Stomach (tissue), 8 donors: ENCODE measurements at regions not wholly inside any gene's neighbourhood (a gene's known extent, or its start where the extent isn't known, plus 50 kb on each side); places are given as distances from the start of the nearest gene placed in this dataset.
"Not testable (repeated sequence)": the region's sequence is repeated elsewhere in the genome, so short reads cannot be mapped to it uniquely, and the experiment has no call there.

Source experiments
- DNase-seq, 2 donors: peaks; one replicate each; pipeline versions ENCODE4 v3.0.0 to v3.0.0-alpha.2; 2013 to 2019
- H3K27ac ChIP-seq, 5 donors: fragments of 200-600 bp in 4 of 5; sonication (generic) in 4 of 5; one replicate each; pipeline ENCODE4 v1.5.1; 2013 to 2019; ENCODE audit warnings: mild to moderate bottlenecking in 1 of 5, moderate library complexity in 1 of 5
- H3K27me3 ChIP-seq, 3 donors: fragments of 200-600 bp; sonication (generic); one replicate each; pipeline ENCODE4 v1.5.1; 2017 to 2019; ENCODE audit warnings: mixed run types in 1 of 3
- H3K36me3 ChIP-seq, 4 donors: fragments of 200-600 bp; sonication (generic); 1 replicate in 3 of 4; 2 replicates in 1 of 4; pipeline ENCODE4 v1.5.1; 2016 to 2019
- H3K4me1 ChIP-seq, 4 donors: fragments of 200-600 bp; sonication (generic); one replicate each; pipeline ENCODE4 v1.5.1; 2016 to 2019
- H3K4me3 ChIP-seq, 4 donors: fragments of 200-600 bp; sonication (generic) in 3 of 4; one replicate each; pipeline ENCODE4 v1.5.1; 2016 to 2019; ENCODE audit warnings: mild to moderate bottlenecking in 1 of 4
- H3K9me3 ChIP-seq, 4 donors: fragments of 200-600 bp; sonication (generic); one replicate each; pipeline ENCODE4 v1.5.1; 2016 to 2019
- EP300 ChIP-seq: sonication (generic); formaldehyde crosslinking; IDR thresholded peaks from one replicate; pipeline ENCODE4 v1.6.1; 2017; ENCODE audit warnings: antibody characterized with exemption
- POLR2A ChIP-seq, 4 donors: fragments of 450-650 bp; IDR thresholded peaks; one replicate each; pipeline ENCODE4 v1.6.1; 2016; ENCODE audit warnings: antibody characterized with exemption in 4 of 4, control low read depth in 2 of 4, mild to moderate bottlenecking in 1 of 4, moderate library complexity in 1 of 4
- POLR2AphosphoS5 ChIP-seq, 3 donors: sonication (generic); formaldehyde crosslinking; IDR thresholded peaks; one replicate each; pipeline ENCODE4 v1.6.1; 2016; ENCODE audit warnings: antibody characterized with exemption in 3 of 3
- WGBS, 5 donors: extraction: QIAGEN DNeasy Blood & Tissue Kit in 3 of 5; methylation state at CpG; one replicate each; pipeline versions ENCODE4 v1.1.5 to v1.1.7; 2013 to 2018; 5-methylcytosine and 5-hydroxymethylcytosine counted together
- intact Hi-C: fragments of 100-400 bp; cut with DNase I; formaldehyde crosslinking; loops from one replicate; pipeline ENCODE4 v1.15.1; 2023; ENCODE audit warnings: low total_unique reads
- TF ChIP-seq, protein P1 (sequence below), 7 experiments: fragments of 450-650 bp in 4 of 7; fragments of 200-600 bp in 3 of 7; sonication (generic) in 3 of 7; IDR thresholded peaks; one replicate each; pipeline ENCODE4 v1.5.1; 2016 to 2019; ENCODE audit warnings: antibody characterized with exemption in 7 of 7, control low read depth in 2 of 7, mild to moderate bottlenecking in 1 of 7
- donor health status: healthy with polysubstance abuse.
- donor health status: Bipolar disorder and iron deficiency.
- donor health status: healthy.

DNA sequence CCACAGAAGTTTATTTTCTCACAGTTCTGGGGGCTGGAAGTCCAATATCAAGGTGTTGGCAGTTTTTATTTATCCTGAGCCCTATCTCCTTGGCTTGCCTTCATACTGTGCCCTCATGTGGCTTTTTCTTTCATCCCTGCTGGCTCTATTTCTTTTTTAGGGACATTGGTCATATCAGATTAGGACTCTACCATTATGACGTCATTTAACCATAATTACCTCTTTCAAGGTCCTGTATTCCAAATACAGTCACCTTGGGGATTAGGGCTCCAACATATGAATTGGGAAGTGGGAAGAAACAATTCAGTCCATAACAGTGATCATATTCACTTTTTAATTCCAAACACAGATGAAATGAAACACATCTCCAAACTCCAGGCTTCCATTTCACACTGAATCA lies 286.0 kb downstream of the SUCLG1 start:
- Histone ChIP-seq H3K27ac (no peak overlapping the region), H3K36me3 (no peaks in the 10 kb centered on the region), H3K27me3 (no peaks in the 10 kb centered on the region), H3K4me1 (no peaks in the 10 kb centered on the region), H3K9me3 (peaks cover 0 to 6% (median 0%) of the 10 kb centered on the region in 4 donors), H3K4me3 (no peak overlapping the region)
- 70 to 83% (median 70%) methylated on average over 1 of the region's 1 CpG for WGBS, 5 donors
- DNase-seq, result no peak
- intact Hi-C loops, result no loop called here
- TF ChIP-seq POLR2AphosphoS5 (IDR thresholded peaks at IDR 0.05), result no peak
- TF ChIP-seq, protein P1, sequence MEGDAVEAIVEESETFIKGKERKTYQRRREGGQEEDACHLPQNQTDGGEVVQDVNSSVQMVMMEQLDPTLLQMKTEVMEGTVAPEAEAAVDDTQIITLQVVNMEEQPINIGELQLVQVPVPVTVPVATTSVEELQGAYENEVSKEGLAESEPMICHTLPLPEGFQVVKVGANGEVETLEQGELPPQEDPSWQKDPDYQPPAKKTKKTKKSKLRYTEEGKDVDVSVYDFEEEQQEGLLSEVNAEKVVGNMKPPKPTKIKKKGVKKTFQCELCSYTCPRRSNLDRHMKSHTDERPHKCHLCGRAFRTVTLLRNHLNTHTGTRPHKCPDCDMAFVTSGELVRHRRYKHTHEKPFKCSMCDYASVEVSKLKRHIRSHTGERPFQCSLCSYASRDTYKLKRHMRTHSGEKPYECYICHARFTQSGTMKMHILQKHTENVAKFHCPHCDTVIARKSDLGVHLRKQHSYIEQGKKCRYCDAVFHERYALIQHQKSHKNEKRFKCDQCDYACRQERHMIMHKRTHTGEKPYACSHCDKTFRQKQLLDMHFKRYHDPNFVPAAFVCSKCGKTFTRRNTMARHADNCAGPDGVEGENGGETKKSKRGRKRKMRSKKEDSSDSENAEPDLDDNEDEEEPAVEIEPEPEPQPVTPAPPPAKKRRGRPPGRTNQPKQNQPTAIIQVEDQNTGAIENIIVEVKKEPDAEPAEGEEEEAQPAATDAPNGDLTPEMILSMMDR (IDR thresholded peaks at IDR 0.05), result no peak
- no peak for TF ChIP-seq POLR2A (IDR thresholded peaks at IDR 0.05)

DNA sequence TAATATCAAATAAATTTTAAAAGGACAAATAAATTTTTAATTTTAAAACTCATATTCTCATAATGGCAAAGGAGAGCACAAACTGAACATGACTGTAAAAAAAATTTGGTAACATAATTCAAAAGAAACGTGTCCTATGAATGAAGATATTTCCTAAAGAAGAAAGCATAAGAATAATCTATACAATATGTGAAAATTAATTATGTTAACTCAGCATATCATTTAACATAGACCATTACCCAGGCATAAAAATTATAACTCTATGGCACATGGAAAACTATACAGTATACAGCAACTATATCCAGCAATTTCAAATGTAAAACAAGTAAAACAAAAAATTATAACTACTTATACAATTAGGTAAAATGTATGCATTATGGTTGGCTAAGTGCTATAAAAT lies 288.1 kb downstream of the SUCLG1 start:
- Histone ChIP-seq H3K27ac (no peak overlapping the region), H3K36me3 (no peaks in the 10 kb centered on the region), H3K27me3 (no peaks in the 10 kb centered on the region), H3K4me1 (no peaks in the 10 kb centered on the region), H3K9me3 (peaks cover 0 to 6% (median 0%) of the 10 kb centered on the region in 4 donors), H3K4me3 (no peak overlapping the region)
- intact Hi-C loops, result no loop called here
- TF ChIP-seq, protein P1 (IDR thresholded peaks at IDR 0.05), result no peak
- no peak for TF ChIP-seq POLR2AphosphoS5 (IDR thresholded peaks at IDR 0.05)
- no peak for TF ChIP-seq POLR2A (IDR thresholded peaks at IDR 0.05)
- no peak for TF ChIP-seq EP300
- 77 to 86% (median 81%) methylated on average over 1 of the region's 1 CpG for WGBS, 5 donors
- DNase-seq, result no peak

DNA sequence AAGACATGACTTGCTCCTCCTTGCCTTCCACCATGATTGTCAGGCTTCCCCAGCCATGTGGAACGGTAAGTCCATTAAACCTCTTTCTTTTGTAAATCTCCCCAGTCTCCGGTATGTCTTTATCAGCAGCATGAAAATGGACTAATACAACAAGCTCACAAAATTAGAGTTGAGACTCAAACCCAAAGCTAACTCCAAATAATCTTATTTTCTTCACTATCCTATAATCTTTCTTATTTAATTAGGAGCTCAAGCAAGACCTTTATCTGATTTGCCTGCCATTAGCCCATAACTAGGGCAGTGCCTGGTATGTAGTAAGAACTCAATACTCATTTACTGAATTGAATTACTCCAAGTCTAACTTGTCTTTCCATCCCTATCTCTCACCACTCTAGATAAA lies 289.2 kb downstream of the SUCLG1 start:
- Histone ChIP-seq H3K27ac (no peak overlapping the region), H3K4me3 (no peak overlapping the region), H3K27me3 (no peaks in the 10 kb centered on the region), H3K4me1 (no peaks in the 10 kb centered on the region), H3K36me3 (no peaks in the 10 kb centered on the region), H3K9me3 (no peaks in the 10 kb centered on the region)
- no peak for DNase-seq
- intact Hi-C loops, result no loop called here
- TF ChIP-seq, protein P1 (IDR thresholded peaks at IDR 0.05), result no peak
- no peak for TF ChIP-seq POLR2AphosphoS5 (IDR thresholded peaks at IDR 0.05)
- no peak for TF ChIP-seq EP300
- TF ChIP-seq POLR2A (IDR thresholded peaks at IDR 0.05), result no peak
- WGBS, 5 donors, result 86 to 97% (median 88%) methylated on average over 2 of the region's 2 CpGs

DNA sequence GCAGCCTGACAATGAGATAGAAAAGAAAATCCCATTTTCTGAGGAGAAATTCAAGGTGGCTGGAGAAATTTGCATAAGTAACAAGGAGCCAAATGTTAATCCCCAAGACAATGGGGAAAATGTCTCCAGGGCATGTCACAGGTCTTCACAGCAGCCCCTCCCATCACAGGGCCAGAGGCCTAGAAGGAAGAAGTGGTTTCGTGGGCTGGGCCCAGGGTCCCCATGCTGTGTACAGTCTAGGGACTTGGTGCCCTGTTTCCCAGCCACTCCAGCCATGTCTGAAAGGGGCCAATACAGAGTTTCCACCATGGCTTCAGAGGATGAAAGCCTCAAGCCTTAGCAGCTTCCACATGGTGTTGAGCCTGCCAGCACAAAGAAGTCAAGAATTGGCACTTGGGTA lies 290.5 kb downstream of the SUCLG1 start:
- H3K4me3 ChIP-seq, H3K27ac ChIP-seq, H3K36me3 ChIP-seq, H3K27me3 ChIP-seq, H3K4me1 ChIP-seq, H3K9me3 ChIP-seq, intact Hi-C loops, DNase-seq: not testable (repeated sequence)
- 64 to 86% (median 78%) methylated on average over 1 of the region's 1 CpG for WGBS, 5 donors

DNA sequence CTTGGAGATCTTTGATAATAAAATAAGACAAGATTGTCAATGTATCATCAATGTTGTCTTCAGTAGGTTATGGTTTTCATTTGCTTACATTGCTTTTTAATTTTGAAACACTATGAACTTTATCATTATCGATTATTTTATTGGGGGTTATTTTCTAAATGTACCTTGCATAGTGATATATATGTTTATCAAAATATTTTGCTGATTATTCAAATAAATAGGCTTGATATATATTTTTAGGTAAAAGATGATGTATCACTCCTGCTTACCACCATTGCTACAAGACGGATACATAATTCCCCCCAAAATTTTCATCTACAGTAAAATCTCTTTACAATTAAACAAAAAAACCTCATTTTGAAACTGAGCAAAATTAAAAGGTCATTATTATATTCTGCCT lies 293.8 kb downstream of the SUCLG1 start:
- Histone ChIP-seq H3K4me1 (no peaks in the 10 kb centered on the region), H3K9me3 (no peaks in the 10 kb centered on the region), H3K27ac (no peak overlapping the region), H3K27me3 (no peaks in the 10 kb centered on the region), H3K4me3 (no peak overlapping the region), H3K36me3 (no peaks in the 10 kb centered on the region)
- whole genome bisulfite sequencing, 5 donors, result 81 to 93% (median 90%) methylated on average over 2 of the region's 2 CpGs
- TF ChIP-seq POLR2A (IDR thresholded peaks at IDR 0.05), result no peak
- no peak for TF ChIP-seq POLR2AphosphoS5 (IDR thresholded peaks at IDR 0.05)
- no peak for TF ChIP-seq EP300
- TF ChIP-seq, protein P1 (IDR thresholded peaks at IDR 0.05), result no peak
- no peak for DNase-seq
- intact Hi-C loops, result no loop called here
